ENCODE measurements at regions not wholly inside any gene's neighbourhood (a gene's known extent, or its start where the extent isn't known, plus 50 kb on each side); places are given as distances from the start of the nearest gene placed in this dataset.

- no peak for TF ChIP-seq MYC (IDR thresholded peaks at IDR 0.05; ENCODE audit: low read depth, low read length)
- no peak for TF ChIP-seq POLR2A (IDR thresholded peaks at IDR 0.05; ENCODE audit: extremely low read depth, insufficient read length)
- no peak for TF ChIP-seq MAX (IDR thresholded peaks at IDR 0.05; ENCODE audit: low read depth, low read length)
- TF ChIP-seq CTCF (IDR thresholded peaks at IDR 0.05; ENCODE audit: low read depth, low read length) = no peak
- DNase-seq (ENCODE audit: low read depth) = no peak
- H3K4me3 ChIP-seq (ENCODE audit: low read depth, low read length) = no peak overlapping the region
Observed at GRCh38 chr12:131352296-131352900, 358.5 kb upstream of the SFSWAP start.

GRCh38 chr12:131353376-131353775 lies 357.5 kb upstream of the SFSWAP start:
- DNase-seq (ENCODE audit: low read depth) = no peak
- TF ChIP-seq MAX (IDR thresholded peaks at IDR 0.05; ENCODE audit: low read depth, low read length) (no peak), CTCF (IDR thresholded peaks at IDR 0.05; ENCODE audit: low read depth, low read length) (no peak), POLR2A (IDR thresholded peaks at IDR 0.05; ENCODE audit: extremely low read depth, insufficient read length) (no peak), MYC (IDR thresholded peaks at IDR 0.05; ENCODE audit: low read depth, low read length) (no peak)
- no peak overlapping the region for H3K4me3 ChIP-seq (ENCODE audit: low read depth, low read length)

GRCh38 chr12:131353826-131354225 lies 357.1 kb upstream of the SFSWAP start:
- TF ChIP-seq CTCF (IDR thresholded peaks at IDR 0.05; ENCODE audit: low read depth, low read length) (no peak), MAX (IDR thresholded peaks at IDR 0.05; ENCODE audit: low read depth, low read length) (no peak), POLR2A (IDR thresholded peaks at IDR 0.05; ENCODE audit: extremely low read depth, insufficient read length) (no peak), MYC (IDR thresholded peaks at IDR 0.05; ENCODE audit: low read depth, low read length) (no peak)
- no peak for DNase-seq (ENCODE audit: low read depth)
- H3K4me3 ChIP-seq (ENCODE audit: low read depth, low read length) = no peak overlapping the region

GRCh38 chr12:131355361-131356245 lies 355.3 kb upstream of the SFSWAP start:
- no peak for DNase-seq (ENCODE audit: low read depth)
- TF ChIP-seq POLR2A (IDR thresholded peaks at IDR 0.05; ENCODE audit: extremely low read depth, insufficient read length) = no peak
- TF ChIP-seq MAX (IDR thresholded peaks at IDR 0.05; ENCODE audit: low read depth, low read length) = no peak
- TF ChIP-seq CTCF (IDR thresholded peaks at IDR 0.05; ENCODE audit: low read depth, low read length) = no peak
- TF ChIP-seq MYC (IDR thresholded peaks at IDR 0.05; ENCODE audit: low read depth, low read length) = no peak
- no peak overlapping the region for H3K4me3 ChIP-seq (ENCODE audit: low read depth, low read length)

GRCh38 chr12:131356485-131357184 lies 354.3 kb upstream of the SFSWAP start:
- TF ChIP-seq CTCF (IDR thresholded peaks at IDR 0.05; ENCODE audit: low read depth, low read length) (no peak), MYC (IDR thresholded peaks at IDR 0.05; ENCODE audit: low read depth, low read length) (no peak), POLR2A (IDR thresholded peaks at IDR 0.05; ENCODE audit: extremely low read depth, insufficient read length) (no peak), MAX (IDR thresholded peaks at IDR 0.05; ENCODE audit: low read depth, low read length) (no peak)

More at GRCh38 chr12:131356485-131357184, 354.3 kb upstream of the SFSWAP start:
- H3K4me3 ChIP-seq (ENCODE audit: low read depth, low read length) = no peak overlapping the region
- no peak for DNase-seq (ENCODE audit: low read depth)

Data from NB4 (cell line).